ENCODE measurements at regions not wholly inside any gene's neighbourhood (a gene's known extent, or its start where the extent isn't known, plus 50 kb on each side); places are given as distances from the start of the nearest gene placed in this dataset.

DNA sequence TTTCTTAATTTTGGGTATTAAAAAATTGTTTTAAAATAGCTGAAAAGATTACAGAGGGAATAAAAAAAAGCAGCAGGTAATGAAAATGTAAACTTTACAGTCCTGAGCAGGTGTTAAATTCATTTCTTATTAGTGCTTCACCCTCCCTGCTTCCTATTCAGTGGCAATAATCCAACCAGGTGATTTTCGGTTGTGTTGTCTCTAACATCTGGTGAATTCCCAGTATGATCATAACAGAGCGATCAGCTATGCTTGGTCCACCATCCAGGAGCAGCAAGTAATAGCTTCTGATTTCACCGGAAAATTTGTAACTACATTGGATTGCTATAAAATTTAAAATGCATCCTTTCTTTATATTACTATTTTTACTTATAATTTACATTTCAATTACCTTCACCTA is 673.1 kb downstream of the SOCS6 start:
- TF ChIP-seq CTCF (IDR thresholded peaks at IDR 0.05) = no peak
- no peak for TF ChIP-seq POLR2A (IDR thresholded peaks at IDR 0.05)

Measured in tibial nerve (tissue), 3 donors.